MCF 10A (cell line): ENCODE measurements at regions not wholly inside any gene's neighbourhood (a gene's known extent, or its start where the extent isn't known, plus 50 kb on each side); places are given as distances from the start of the nearest gene placed in this dataset.

ENCODE experiments used
- BruUV-seq: library from RNA; stranded (reverse); fragments of 400-500 nt; replicated peaks from 2 replicates; lab custom pipeline; 2021; lab: Mats Ljungman, UMichigan
- CTCF ChIA-PET: fragments of 300-600 bp; sonication (Branson Sonifier 250); formaldehyde crosslinking; extraction: SDS; loops from one replicate; lab custom pipeline; 2021; ENCODE audit warnings: antibody characterized with exemption, inconsistent platforms; lab: Yijun Ruan, JAX
- POLR2A ChIA-PET: fragments of 300-600, 350-650 bp; sonication (Branson Sonifier 250); formaldehyde crosslinking; extraction: SDS; loops from one replicate; lab custom pipeline; 2020; ENCODE audit warnings: antibody characterized with exemption, inconsistent platforms; lab: Yijun Ruan, JAX
- DNase-seq: peaks from one replicate; pipeline ENCODE4 v3.0.0-alpha.2; 2018; ENCODE audit not compliant: unreplicated experiment
- H3K27ac Mint-ChIP-seq: one replicate; pipeline ENCODE4 v1.8.0; 2022; ENCODE audit warnings: mild to moderate bottlenecking, low read depth, mixed read lengths; ENCODE audit not compliant: unreplicated experiment
- H3K27me3 Mint-ChIP-seq: one replicate; pipeline ENCODE4 v1.8.0; 2022; ENCODE audit warnings: mixed read lengths; ENCODE audit not compliant: insufficient read depth, unreplicated experiment
- H3K36me3 Mint-ChIP-seq: one replicate; pipeline ENCODE4 v1.8.0; 2022; ENCODE audit warnings: mild to moderate bottlenecking, moderate library complexity, mixed read lengths; ENCODE audit not compliant: insufficient read depth, unreplicated experiment
- H3K4me1 Mint-ChIP-seq: one replicate; pipeline ENCODE4 v1.8.0; 2022; ENCODE audit warnings: mixed read lengths; ENCODE audit not compliant: insufficient read depth, unreplicated experiment
- H3K4me3 Mint-ChIP-seq: one replicate; pipeline ENCODE4 v1.8.0; 2022; ENCODE audit warnings: mild to moderate bottlenecking, moderate library complexity, mixed read lengths; ENCODE audit not compliant: unreplicated experiment
- H3K9me3 Mint-ChIP-seq: one replicate; pipeline ENCODE4 v1.8.0; 2022; ENCODE audit warnings: mixed read lengths; ENCODE audit not compliant: unreplicated experiment
- CTCF ChIP-seq: fragments of 200-600 bp; IDR thresholded peaks from one replicate; pipeline ENCODE4 v1.8.0; 2022; ENCODE audit warnings: antibody characterized with exemption, mild to moderate bottlenecking; ENCODE audit not compliant: unreplicated experiment
- intact Hi-C: fragments of 100-400 bp; cut with micrococcal nuclease; formaldehyde crosslinking; loops from 2 replicates; pipeline ENCODE4 v1.14.1; 2022

- intact Hi-C loops: no loop called here
- Mint-ChIP-seq H3K4me3 (no peak overlapping the region), H3K36me3 (no peaks in the 10 kb centered on the region), H3K27ac (no peak overlapping the region), H3K27me3 (no peaks in the 10 kb centered on the region), H3K4me1 (peaks cover 11% of the 10 kb centered on the region), H3K9me3 (no peaks in the 10 kb centered on the region)
- TF ChIP-seq CTCF: no peak
- CTCF ChIA-PET: interaction anchor here (0.7 to 1.4 kb wide), 3 partner anchors 37 to 1160 kb away, joined by 3 to 4 read pairs (median 3); no protein-coding TSS in a partner anchor
- POLR2A ChIA-PET: no interaction called here
- no peak for DNase-seq
- no TSS peak for BruUV-seq
Observed at GRCh38 chr15:81536356-81536755, 162.3 kb upstream of the TMC3 start.

- Mint-ChIP-seq H3K9me3 (no peaks in the 10 kb centered on the region), H3K4me3 (no peak overlapping the region), H3K27ac (no peak overlapping the region), H3K4me1 (peaks cover 13% of the 10 kb centered on the region), H3K27me3 (no peaks in the 10 kb centered on the region), H3K36me3 (no peaks in the 10 kb centered on the region)
- ChIA-PET CTCF (no interaction called here), POLR2A (no interaction called here)
- TF ChIP-seq CTCF: no peak
- intact Hi-C loops: no loop called here
- BruUV-seq: no TSS peak
- no peak for DNase-seq
Observed at GRCh38 chr15:81534124-81534523, 160.1 kb upstream of the TMC3 start.

DNA sequence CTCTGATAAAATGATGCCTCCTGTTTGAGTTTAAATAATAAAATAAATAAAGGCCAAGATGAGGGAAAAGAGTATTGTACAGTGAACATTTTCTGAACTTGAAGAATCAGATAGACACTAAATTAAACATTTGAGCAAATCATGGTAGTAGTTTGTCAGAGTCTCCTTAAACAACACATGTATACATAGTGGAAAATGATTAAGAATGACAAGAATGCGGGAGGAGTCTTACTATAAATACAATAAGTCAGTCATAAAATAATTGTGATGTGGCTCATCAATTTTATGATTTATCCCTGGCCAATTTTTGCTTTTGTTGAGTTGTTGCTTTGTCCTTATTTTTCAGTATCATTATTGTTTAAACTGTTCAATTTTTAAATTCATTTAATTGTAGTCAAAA is 158.0 kb upstream of the TMC3 start:
- no TSS peak for BruUV-seq
- no peak for DNase-seq
- CTCF ChIA-PET: no interaction called here
- no peak overlapping the region for H3K27ac Mint-ChIP-seq
- H3K36me3 Mint-ChIP-seq: no peaks in the 10 kb centered on the region
- TF ChIP-seq CTCF: no peak
- H3K4me1 Mint-ChIP-seq: peaks cover 13% of the 10 kb centered on the region
- H3K4me3 Mint-ChIP-seq: no peak overlapping the region
- POLR2A ChIA-PET: interaction anchor here (0.7 kb wide), 2 partner anchors 43 to 377 kb away, joined by 3 read pairs; no protein-coding TSS in a partner anchor
- no peaks in the 10 kb centered on the region for H3K9me3 Mint-ChIP-seq
- no peaks in the 10 kb centered on the region for H3K27me3 Mint-ChIP-seq
- intact Hi-C loops: no loop called here

DNA sequence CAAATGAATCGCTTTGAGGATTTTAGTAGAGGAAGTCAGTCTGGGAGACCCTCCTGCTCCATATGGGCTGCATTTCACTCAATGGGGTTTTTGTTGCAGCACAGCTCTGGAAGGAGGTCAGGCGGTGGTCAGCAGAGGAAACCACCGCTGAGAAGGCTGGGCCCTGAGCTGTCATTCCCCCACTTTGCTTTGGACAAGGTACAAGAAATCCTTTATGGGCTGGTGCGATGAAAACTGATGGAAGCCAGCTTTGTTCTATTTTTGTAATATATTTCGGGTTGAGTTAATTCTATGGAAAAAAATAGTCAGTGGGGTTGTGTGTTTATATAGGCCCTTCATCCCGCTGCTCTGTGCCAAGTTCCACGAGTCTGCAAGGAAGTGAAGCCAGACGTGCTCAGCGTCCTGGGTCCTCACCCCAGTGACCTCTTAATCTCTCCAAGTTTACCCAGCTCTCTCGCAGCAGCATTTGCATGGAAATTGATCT is 157.1 kb upstream of the TMC3 start:
- intact Hi-C loops: no loop called here
- no peak for TF ChIP-seq CTCF
- no peaks in the 10 kb centered on the region for H3K27me3 Mint-ChIP-seq
- no TSS peak for BruUV-seq
- no peaks in the 10 kb centered on the region for H3K9me3 Mint-ChIP-seq
- ChIA-PET POLR2A (interaction anchor here (0.8 kb wide), 1 partner anchor 39 kb away, joined by 3 read pairs; no protein-coding TSS in a partner anchor), CTCF (no interaction called here)
- no peak for DNase-seq
- H3K36me3 Mint-ChIP-seq: no peaks in the 10 kb centered on the region
- H3K4me3 Mint-ChIP-seq: no peak overlapping the region
- peaks cover 13% of the 10 kb centered on the region for H3K4me1 Mint-ChIP-seq
- no peak overlapping the region for H3K27ac Mint-ChIP-seq
